HepG2 (cell line): ENCODE measurements at regions not wholly inside any gene's neighbourhood (a gene's known extent, or its start where the extent isn't known, plus 50 kb on each side); places are given as distances from the start of the nearest gene placed in this dataset.

ENCODE experiments used
- ATAC-seq: fragments of 200-7000 bp; cut with Tn5 transposase; 3 replicates; pipeline ENCODE4 v1.9.1; 2020; ENCODE audit warnings: mild to moderate bottlenecking, moderate library complexity
- BruUV-seq: library from RNA; stranded (reverse); fragments of 400-500 nt; replicated peaks from 2 replicates; lab custom pipeline; 2021; lab: Mats Ljungman, UMichigan
- CTCF ChIA-PET: fragments of 300-600 bp; formaldehyde crosslinking; extraction: SDS; loops from one replicate; lab custom pipeline; 2021; ENCODE audit warnings: low total read pairs, inconsistent platforms, low intra/inter-chr PET ratio; lab: Yijun Ruan, JAX
- POLR2A ChIA-PET: fragments of 350-600 bp; sonication (Branson Sonifier 250); formaldehyde crosslinking; loops from one replicate; lab custom pipeline; 2020; ENCODE audit warnings: antibody characterized with exemption, inconsistent platforms; lab: Yijun Ruan, JAX
- DNase-seq: peaks from one replicate; pipeline ENCODE4 v3.0.0-alpha.2; 2015; ENCODE audit warnings: low spot score
- FAIRE-seq: peaks from 3 replicates; lab custom pipeline; 2011; peaks lifted over from hg19 to GRCh38; lab: Jason Lieb, UNC
- H2AFZ ChIP-seq: one replicate; pipeline ENCODE4 v1.6.1; 2011; ENCODE audit warnings: low read length, inconsistent platforms
- H3K27ac ChIP-seq: fragments of 300-600 bp; 3 replicates; pipeline ENCODE4 v1.8.0; 2011; ENCODE audit warnings: mixed run types, mild to moderate bottlenecking, mixed read lengths, low read length, inconsistent platforms; ENCODE audit not compliant: insufficient read depth; ENCODE audit errors: extremely low read length
- H3K27me3 ChIP-seq, 2 experiments: fragments of 200-600 bp in 1 of 2; 2 replicates in 1 of 2; 3 replicates in 1 of 2; pipeline versions ENCODE4 v1.6.0 to v1.8.0; 2011; ENCODE audit warnings: low read length in 2 of 2, mild to moderate bottlenecking in 2 of 2, moderate library complexity in 2 of 2, inconsistent platforms in 1 of 2; ENCODE audit not compliant: insufficient read depth in 2 of 2, control insufficient read depth in 1 of 2
- H3K36me3 ChIP-seq, 2 experiments: fragments of 200-600 bp in 1 of 2; replicated peaks in 1 of 2; 2 replicates in 1 of 2; 3 replicates in 1 of 2; pipeline versions ENCODE4 v1.5.1 to v1.8.0; 2011; ENCODE audit warnings: low read length in 2 of 2, inconsistent platforms in 1 of 2; ENCODE audit not compliant: insufficient read depth in 2 of 2, control insufficient read depth in 1 of 2
- H3K4me1 ChIP-seq: 2 replicates; pipeline ENCODE4 v1.5.1; 2012; ENCODE audit warnings: low read length, inconsistent platforms; ENCODE audit not compliant: insufficient read depth
- H3K4me2 ChIP-seq: 2 replicates; pipeline ENCODE4 v1.6.0; 2011; ENCODE audit warnings: low read depth, low read length, inconsistent platforms
- H3K4me3 ChIP-seq, 3 experiments: fragments of 200-600 bp in 1 of 3; sonication (generic), shearing (Covaris generic) in 1 of 3; replicated peaks in 1 of 3; 2 replicates each; pipeline ENCODE4 v1.5.1; 2011 to 2016; ENCODE audit warnings: low read length in 3 of 3, inconsistent platforms in 2 of 3, low read depth in 2 of 3, mild to moderate bottlenecking in 2 of 3, control low read depth in 1 of 3, mixed read lengths in 1 of 3; ENCODE audit not compliant: insufficient read depth in 1 of 3
- H3K79me2 ChIP-seq: one replicate; pipeline ENCODE4 v1.6.1; 2011; ENCODE audit warnings: low read length, inconsistent platforms; ENCODE audit not compliant: insufficient read depth
- H3K9ac ChIP-seq: 2 replicates; pipeline ENCODE4 v1.6.0; 2011; ENCODE audit warnings: mild to moderate bottlenecking, low read depth, low read length, inconsistent platforms; ENCODE audit not compliant: insufficient read depth
- H3K9me3 ChIP-seq: 2 replicates; pipeline ENCODE4 v1.5.1; 2012; ENCODE audit warnings: mild to moderate bottlenecking, low read length
- H4K20me1 ChIP-seq: 2 replicates; pipeline ENCODE4 v1.6.0; 2011; ENCODE audit warnings: inconsistent platforms, mild to moderate bottlenecking, low read length, moderate library complexity; ENCODE audit not compliant: insufficient read depth
- ATM ChIP-seq: fragments of 450-650 bp; IDR thresholded peaks from 2 replicates; pipeline ENCODE4 v1.7.1; 2017; ENCODE audit warnings: mild to moderate bottlenecking, borderline replicate concordance
- CBFB ChIP-seq: sonication (generic); formaldehyde crosslinking; IDR thresholded peaks from 2 replicates; pipeline ENCODE4 v1.4.0; 2020; ENCODE audit warnings: missing genetic modification reagents
- FOXP1 ChIP-seq, 2 experiments: fragments of 450-650 bp in 1 of 2; IDR thresholded peaks; 2 replicates each; pipeline ENCODE4 v1.6.1; 2017 to 2018; ENCODE audit warnings: antibody characterized with exemption in 1 of 2
- HNRNPUL1 ChIP-seq: fragments of 200-400 bp; formaldehyde crosslinking; IDR thresholded peaks from 2 replicates; pipeline ENCODE4 v1.6.1; 2017; ENCODE audit warnings: low read depth, mild to moderate bottlenecking, low read length, moderate library complexity
- KDM2A ChIP-seq: sonication (generic); formaldehyde crosslinking; IDR thresholded peaks from 2 replicates; pipeline ENCODE4 v1.4.0; 2020; ENCODE audit warnings: low read depth, missing genetic modification reagents, borderline replicate concordance
- KLF11 ChIP-seq: IDR thresholded peaks from 2 replicates; pipeline ENCODE4 v1.6.1; 2016; ENCODE audit warnings: missing compliant biosample characterization
- MEIS1 ChIP-seq: sonication (generic); formaldehyde crosslinking; IDR thresholded peaks from 2 replicates; pipeline ENCODE4 v1.9.0; 2021; ENCODE audit warnings: mild to moderate bottlenecking, missing genetic modification reagents, moderate library complexity, borderline replicate concordance
- SUZ12 ChIP-seq: fragments of 150-350 bp; IDR thresholded peaks from 2 replicates; pipeline ENCODE4 v1.6.1; 2014; ENCODE audit warnings: low read depth, low read length
- ZFP36 ChIP-seq: fragments of 150-350 bp; IDR thresholded peaks from 2 replicates; pipeline ENCODE4 v1.6.1; 2018; ENCODE audit warnings: borderline replicate concordance, low read length, low read depth; ENCODE audit not compliant: partially characterized antibody
- ZNF317 ChIP-seq: sonication (generic); formaldehyde crosslinking; IDR thresholded peaks from 2 replicates; pipeline ENCODE4 v1.5.0; 2020; ENCODE audit warnings: mild to moderate bottlenecking, missing genetic modification reagents
- WGBS: methylation state at CpG from one replicate; pipeline ENCODE4 v1.1.6; 2017; ENCODE audit warnings: low lambda C conversion rate; 5-methylcytosine and 5-hydroxymethylcytosine counted together
- in situ Hi-C: cut with HindIII; loops from 2 replicates; pipeline ENCODE4 v1.10.0; 2017; ENCODE audit warnings: low pct_unique_long_range_greater_than_20kb; ENCODE audit not compliant: extremely low pct_ligation_motif_present
- intact Hi-C: fragments of 100-400 bp; cut with micrococcal nuclease; formaldehyde crosslinking; loops from one replicate; pipeline ENCODE4 v1.10.0; 2022; ENCODE audit not compliant: unreplicated experiment
- TF ChIP-seq, protein P1 (sequence below): sonication (generic); formaldehyde crosslinking; IDR thresholded peaks from 2 replicates; pipeline ENCODE4 v1.5.0; 2020; ENCODE audit warnings: mild to moderate bottlenecking, low read depth, missing genetic modification reagents, borderline replicate concordance
- TF ChIP-seq, protein P2 (sequence below): IDR thresholded peaks from 2 replicates; pipeline ENCODE4 v1.6.1; 2012; ENCODE audit warnings: low read length, improper control_type of control experiment
- TF ChIP-seq, protein P3 (sequence below): sonication (generic); formaldehyde crosslinking; IDR thresholded peaks from 2 replicates; pipeline ENCODE4 v1.5.1; 2020; ENCODE audit warnings: mild to moderate bottlenecking, moderate library complexity, missing genetic modification reagents

DNA sequence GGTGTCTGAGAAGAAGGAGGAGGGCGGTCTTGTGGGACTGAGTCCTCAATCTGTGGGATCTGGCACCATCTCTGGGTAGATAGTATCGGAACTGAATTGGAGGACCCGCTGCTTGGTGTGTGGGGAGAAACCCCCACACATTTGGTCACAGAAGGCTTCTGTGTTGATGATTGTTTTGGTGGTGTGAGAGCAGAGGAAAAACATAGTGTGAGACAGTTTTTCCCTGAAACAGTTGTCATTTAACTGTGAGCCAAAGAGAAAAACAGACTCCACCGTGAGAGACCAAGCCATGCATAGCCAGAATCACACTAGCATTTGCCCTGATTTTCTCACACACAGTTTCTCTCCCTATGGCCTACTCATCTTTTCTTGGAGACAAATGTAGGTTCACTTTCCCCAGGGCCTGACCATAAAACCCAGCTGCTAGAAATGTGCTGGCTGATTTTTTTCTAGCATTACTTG, 91.4 kb upstream of the FLRT2 start:
- ATAC-seq, result no peak
- WGBS, result 55% methylated on average over 4 of the region's 4 CpGs
- no peak for FAIRE-seq
- H3K4me2 ChIP-seq, result no peak overlapping the region
- H4K20me1 ChIP-seq, result no peaks in the 10 kb centered on the region
- in situ Hi-C loops, result no loop called here
- TF ChIP-seq MEIS1 (no peak), ATM (no peak), FOXP1 (IDR thresholded peaks at IDR 0.05) (no peak), FOXP1 (CRISPR knock-in tag; IDR thresholded peaks at IDR 0.05) (no peak), CBFB (CRISPR knock-in tag) (no peak), KLF11 (CRISPR knock-in tag) (no peak)
- ChIA-PET POLR2A (no interaction called here), CTCF (no interaction called here)
- no peaks in the 10 kb centered on the region for H3K79me2 ChIP-seq
- H2AFZ ChIP-seq, result no peak overlapping the region
- H3K4me3 ChIP-seq, result no peak overlapping the region
- H3K4me1 ChIP-seq, result no peaks in the 10 kb centered on the region
- intact Hi-C loops, result no loop called here
- no TSS peak for BruUV-seq
- peaks cover 62% of the 10 kb centered on the region for H3K9me3 ChIP-seq
- H3K36me3 ChIP-seq, result no peaks in the 10 kb centered on the region
- DNase-seq, result no peak
- no peaks in the 10 kb centered on the region for H3K27me3 ChIP-seq
- H3K9ac ChIP-seq, result no peak overlapping the region
- H3K27ac ChIP-seq, result no peak overlapping the region

DNA sequence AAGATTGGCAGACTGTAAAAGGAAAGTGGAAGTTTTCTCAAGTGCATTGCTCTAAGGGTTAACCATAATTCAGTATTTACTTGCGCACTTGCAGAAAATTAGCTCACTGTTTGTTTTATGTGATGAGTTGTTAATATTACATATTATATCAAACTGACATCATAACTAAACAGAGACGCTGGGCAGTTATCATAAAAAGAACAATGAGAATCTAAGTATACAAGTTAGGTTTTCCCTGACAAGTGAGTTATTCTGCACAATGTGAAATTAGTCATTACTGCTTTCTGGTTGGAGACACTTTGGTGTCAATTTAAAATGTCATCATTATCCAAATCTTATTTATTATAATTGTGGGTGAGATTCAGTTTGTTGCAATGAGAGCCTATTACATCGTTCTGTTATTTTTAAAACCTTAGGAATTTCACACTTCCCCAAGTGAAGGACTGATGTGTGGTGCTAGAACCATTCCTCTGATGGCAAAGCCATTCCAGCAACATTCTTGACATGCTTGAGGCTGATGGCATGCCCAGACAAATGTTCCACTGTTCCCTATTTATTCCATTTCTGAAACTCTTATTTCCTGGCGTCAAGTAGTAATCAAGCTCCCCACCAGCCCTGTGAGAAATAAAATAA, 90.1 kb upstream of the FLRT2 start:
- Histone ChIP-seq H3K9ac (no peak overlapping the region), H3K79me2 (no peaks in the 10 kb centered on the region), H2AFZ (no peak overlapping the region)
- 63% methylated on average over 4 of the region's 4 CpGs for WGBS
- TF ChIP-seq ZFP36 (no peak), HNRNPUL1 (no peak), SUZ12 (no peak), KDM2A (CRISPR knock-in tag) (no peak), ZNF317 (no peak)
- TF ChIP-seq, protein P1, sequence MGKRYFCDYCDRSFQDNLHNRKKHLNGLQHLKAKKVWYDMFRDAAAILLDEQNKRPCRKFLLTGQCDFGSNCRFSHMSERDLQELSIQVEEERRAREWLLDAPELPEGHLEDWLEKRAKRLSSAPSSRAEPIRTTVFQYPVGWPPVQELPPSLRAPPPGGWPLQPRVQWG (CRISPR knock-in tag), result no peak
- TF ChIP-seq, protein P2, sequence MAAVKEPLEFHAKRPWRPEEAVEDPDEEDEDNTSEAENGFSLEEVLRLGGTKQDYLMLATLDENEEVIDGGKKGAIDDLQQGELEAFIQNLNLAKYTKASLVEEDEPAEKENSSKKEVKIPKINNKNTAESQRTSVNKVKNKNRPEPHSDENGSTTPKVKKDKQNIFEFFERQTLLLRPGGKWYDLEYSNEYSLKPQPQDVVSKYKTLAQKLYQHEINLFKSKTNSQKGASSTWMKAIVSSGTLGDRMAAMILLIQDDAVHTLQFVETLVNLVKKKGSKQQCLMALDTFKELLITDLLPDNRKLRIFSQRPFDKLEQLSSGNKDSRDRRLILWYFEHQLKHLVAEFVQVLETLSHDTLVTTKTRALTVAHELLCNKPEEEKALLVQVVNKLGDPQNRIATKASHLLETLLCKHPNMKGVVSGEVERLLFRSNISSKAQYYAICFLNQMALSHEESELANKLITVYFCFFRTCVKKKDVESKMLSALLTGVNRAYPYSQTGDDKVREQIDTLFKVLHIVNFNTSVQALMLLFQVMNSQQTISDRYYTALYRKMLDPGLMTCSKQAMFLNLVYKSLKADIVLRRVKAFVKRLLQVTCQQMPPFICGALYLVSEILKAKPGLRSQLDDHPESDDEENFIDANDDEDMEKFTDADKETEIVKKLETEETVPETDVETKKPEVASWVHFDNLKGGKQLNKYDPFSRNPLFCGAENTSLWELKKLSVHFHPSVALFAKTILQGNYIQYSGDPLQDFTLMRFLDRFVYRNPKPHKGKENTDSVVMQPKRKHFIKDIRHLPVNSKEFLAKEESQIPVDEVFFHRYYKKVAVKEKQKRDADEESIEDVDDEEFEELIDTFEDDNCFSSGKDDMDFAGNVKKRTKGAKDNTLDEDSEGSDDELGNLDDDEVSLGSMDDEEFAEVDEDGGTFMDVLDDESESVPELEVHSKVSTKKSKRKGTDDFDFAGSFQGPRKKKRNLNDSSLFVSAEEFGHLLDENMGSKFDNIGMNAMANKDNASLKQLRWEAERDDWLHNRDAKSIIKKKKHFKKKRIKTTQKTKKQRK, result no peak
- TF ChIP-seq, protein P3, sequence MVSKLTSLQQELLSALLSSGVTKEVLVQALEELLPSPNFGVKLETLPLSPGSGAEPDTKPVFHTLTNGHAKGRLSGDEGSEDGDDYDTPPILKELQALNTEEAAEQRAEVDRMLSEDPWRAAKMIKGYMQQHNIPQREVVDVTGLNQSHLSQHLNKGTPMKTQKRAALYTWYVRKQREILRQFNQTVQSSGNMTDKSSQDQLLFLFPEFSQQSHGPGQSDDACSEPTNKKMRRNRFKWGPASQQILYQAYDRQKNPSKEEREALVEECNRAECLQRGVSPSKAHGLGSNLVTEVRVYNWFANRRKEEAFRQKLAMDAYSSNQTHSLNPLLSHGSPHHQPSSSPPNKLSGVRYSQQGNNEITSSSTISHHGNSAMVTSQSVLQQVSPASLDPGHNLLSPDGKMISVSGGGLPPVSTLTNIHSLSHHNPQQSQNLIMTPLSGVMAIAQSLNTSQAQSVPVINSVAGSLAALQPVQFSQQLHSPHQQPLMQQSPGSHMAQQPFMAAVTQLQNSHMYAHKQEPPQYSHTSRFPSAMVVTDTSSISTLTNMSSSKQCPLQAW (CRISPR knock-in tag), result no peak
- TF ChIP-seq, all 625 proteins: peak for 0
- H3K9me3 ChIP-seq, result peaks cover 66% of the 10 kb centered on the region
- ChIA-PET CTCF (no interaction called here), POLR2A (no interaction called here)
- DNase-seq (no peak), ATAC-seq (no peak), FAIRE-seq (no peak)
- H4K20me1 ChIP-seq, result no peaks in the 10 kb centered on the region
- no peaks in the 10 kb centered on the region for H3K4me1 ChIP-seq
- H3K4me3 ChIP-seq, result no peak overlapping the region
- H3K36me3 ChIP-seq, result no peaks in the 10 kb centered on the region
- H3K27me3 ChIP-seq, result no peaks in the 10 kb centered on the region
- intact Hi-C loops, result no loop called here
- no peak overlapping the region for H3K4me2 ChIP-seq
- no TSS peak for BruUV-seq
- in situ Hi-C loops, result no loop called here
- no peak overlapping the region for H3K27ac ChIP-seq
